K562 (cell line): ENCODE measurements at regions not wholly inside any gene's neighbourhood (a gene's known extent, or its start where the extent isn't known, plus 50 kb on each side); places are given as distances from the start of the nearest gene placed in this dataset.

Experiments used
- ATAC-seq: fragments of 200-7000 bp; cut with Tn5 transposase; 3 replicates; pipeline ENCODE4 v1.9.1; 2020; ENCODE audit warnings: moderate library complexity
- BruUV-seq: library from RNA; stranded (reverse); fragments of 400-500 nt; replicated peaks from 2 replicates; lab custom pipeline; 2021; lab: Mats Ljungman, UMichigan
- CTCF ChIA-PET: fragments of 300-600 bp; formaldehyde crosslinking; extraction: SDS; loops from one replicate; lab custom pipeline; 2021; ENCODE audit warnings: low intra/inter-chr PET ratio; lab: Yijun Ruan, JAX
- POLR2A ChIA-PET: fragments of 300-600, 350-650 bp; sonication (Branson Sonifier 250); formaldehyde crosslinking; extraction: SDS; loops from one replicate; lab custom pipeline; 2021; ENCODE audit warnings: antibody characterized with exemption, inconsistent platforms; lab: Yijun Ruan, JAX
- DNase-seq, 4 experiments: peaks; one replicate each; pipeline versions ENCODE4 v3.0.0 to v3.0.0-alpha.2; 2011 to 2018; ENCODE audit warnings: low spot score in 3 of 4, mixed read lengths in 3 of 4; ENCODE audit errors: extremely low read depth in 1 of 4
- FAIRE-seq: peaks from 2 replicates; lab custom pipeline; 2011; peaks lifted over from hg19 to GRCh38; lab: Jason Lieb, UNC
- H2AFZ ChIP-seq: 2 replicates; pipeline ENCODE4 v1.6.0; 2011; ENCODE audit warnings: low read depth, low read length, control low read depth, inconsistent platforms
- H3K27ac ChIP-seq: fragments of 200-600 bp; 3 replicates; pipeline ENCODE4 v1.8.0; 2011; ENCODE audit warnings: low read depth, mild to moderate bottlenecking, control low read depth, inconsistent platforms, low read length, moderate library complexity, mixed read lengths; ENCODE audit errors: extremely low read depth
- H3K27me3 ChIP-seq, 2 experiments: fragments of 300-600 bp in 1 of 2; 2 replicates in 1 of 2; 3 replicates in 1 of 2; pipeline versions ENCODE4 v1.6.0 to v1.8.0; 2011; ENCODE audit warnings: inconsistent platforms in 2 of 2, low read length in 2 of 2, mild to moderate bottlenecking in 1 of 2, mixed read lengths in 1 of 2, moderate library complexity in 1 of 2; ENCODE audit not compliant: control insufficient read depth in 2 of 2, insufficient read depth in 2 of 2
- H3K36me3 ChIP-seq: fragments of 300-600 bp; 3 replicates; pipeline ENCODE4 v1.8.0; 2011; ENCODE audit warnings: mild to moderate bottlenecking, low read length, inconsistent platforms; ENCODE audit not compliant: control insufficient read depth, insufficient read depth
- H3K4me1 ChIP-seq, 2 experiments: fragments of 200-600 bp in 1 of 2; replicated peaks in 1 of 2; 2 replicates in 1 of 2; 3 replicates in 1 of 2; pipeline versions ENCODE4 v1.5.1 to v1.8.0; 2011; ENCODE audit warnings: inconsistent platforms in 2 of 2, low read length in 2 of 2, mild to moderate bottlenecking in 1 of 2, mixed read lengths in 1 of 2, moderate library complexity in 1 of 2; ENCODE audit not compliant: control insufficient read depth in 2 of 2, insufficient read depth in 2 of 2
- H3K4me2 ChIP-seq: 2 replicates; pipeline ENCODE4 v1.6.1; 2011; ENCODE audit warnings: low read length, control low read depth, inconsistent platforms, mixed read lengths; ENCODE audit not compliant: insufficient read depth
- H3K4me3 ChIP-seq: fragments of 200-600 bp; sonication (generic), shearing (Covaris generic); 2 replicates; pipeline ENCODE4 v1.5.1; 2016; ENCODE audit warnings: control low read depth, inconsistent platforms
- H3K79me2 ChIP-seq: fragments of 200-600 bp; 3 replicates; pipeline ENCODE4 v1.8.0; 2011; ENCODE audit warnings: low read length, inconsistent platforms; ENCODE audit not compliant: control insufficient read depth, insufficient read depth
- H3K9ac ChIP-seq, 2 experiments: 2 replicates each; pipeline versions ENCODE4 v1.6.0 to v1.6.1; 2011; ENCODE audit warnings: low read depth in 2 of 2, low read length in 2 of 2, control low read depth in 1 of 2, inconsistent platforms in 1 of 2, mild to moderate bottlenecking in 1 of 2, mixed read lengths in 1 of 2; ENCODE audit not compliant: insufficient read depth in 1 of 2
- H3K9me1 ChIP-seq: one replicate; pipeline ENCODE4 v1.6.0; 2011; ENCODE audit warnings: inconsistent platforms, mild to moderate bottlenecking, low read length, moderate library complexity; ENCODE audit not compliant: control insufficient read depth, insufficient read depth
- H3K9me3 ChIP-seq: replicated peaks from 2 replicates; pipeline ENCODE4 v1.5.1; 2011; ENCODE audit warnings: low read depth, low read length, inconsistent platforms; ENCODE audit not compliant: control insufficient read depth, insufficient read depth
- H4K20me1 ChIP-seq: replicated peaks from 2 replicates; pipeline ENCODE4 v1.6.1; 2011; ENCODE audit warnings: low read length, inconsistent platforms, mixed read lengths; ENCODE audit not compliant: control insufficient read depth, insufficient read depth
- CEBPB ChIP-seq: fragments of 450-650 bp; IDR thresholded peaks from 2 replicates; pipeline ENCODE4 v1.6.1; 2016; ENCODE audit warnings: missing genetic modification characterization, missing compliant biosample characterization
- CHCHD3 ChIP-seq: fragments of 250-450 bp; sonication (Bioruptor Pico); IDR thresholded peaks from 2 replicates; pipeline ENCODE4 v2.1.2; 2022; ENCODE audit warnings: mild to moderate bottlenecking
- FUS ChIP-seq: fragments of 200-400 bp; formaldehyde crosslinking; optimal IDR thresholded peaks from 2 replicates; pipeline ENCODE3; 2017; ENCODE audit warnings: low read depth, low read length
- MECOM ChIP-seq: fragments of 250-450 bp; sonication (Bioruptor Pico); IDR thresholded peaks from 2 replicates; pipeline ENCODE4 v1.8.0; 2022; ENCODE audit warnings: inconsistent platforms
- NFE2L1 ChIP-seq: fragments of 450-650 bp; IDR thresholded peaks from 2 replicates; pipeline ENCODE4 v1.6.1; 2016; ENCODE audit warnings: missing genetic modification characterization, low read depth, mild to moderate bottlenecking, missing compliant biosample characterization, moderate library complexity, borderline replicate concordance
- PHB ChIP-seq: fragments of 250-450 bp; sonication (Bioruptor Pico); IDR thresholded peaks from 2 replicates; pipeline ENCODE4 v1.5.0; 2021
- PYGO2 ChIP-seq: fragments of 450-650 bp; IDR thresholded peaks from 2 replicates; pipeline ENCODE4 v1.6.1; 2016; ENCODE audit warnings: mild to moderate bottlenecking, missing genetic modification characterization, moderate library complexity, missing compliant biosample characterization
- SIRT6 ChIP-seq: IDR thresholded peaks from one replicate; pipeline ENCODE4 v1.6.1; 2012; ENCODE audit warnings: low read depth, mild to moderate bottlenecking, control low read depth, inconsistent platforms, low read length, moderate library complexity
- SMAD1 ChIP-seq: fragments of 150-350 bp; IDR thresholded peaks from 2 replicates; pipeline ENCODE4 v1.6.1; 2014; ENCODE audit warnings: low read length, low read depth; ENCODE audit not compliant: partially characterized antibody
- SMARCA5 ChIP-seq: fragments of 450-650 bp; IDR thresholded peaks from 2 replicates; pipeline ENCODE4 v1.6.1; 2016
- SRSF7 ChIP-seq: fragments of 200-400 bp; formaldehyde crosslinking; optimal IDR thresholded peaks from 2 replicates; pipeline ENCODE3; 2017; ENCODE audit warnings: mild to moderate bottlenecking, low read depth, low read length
- ZNF124 ChIP-seq: sonication (generic); formaldehyde crosslinking; IDR thresholded peaks from 2 replicates; pipeline ENCODE4 v1.8.1; 2022; ENCODE audit warnings: missing genetic modification reagents
- ZNF184 ChIP-seq: sonication (generic); formaldehyde crosslinking; IDR thresholded peaks from 2 replicates; pipeline ENCODE4 v1.5.0; 2020; ENCODE audit warnings: missing genetic modification reagents
- ZNF354B ChIP-seq: fragments of 250-450 bp; sonication (Bioruptor Pico); IDR thresholded peaks from 2 replicates; pipeline ENCODE4 v1.4.0; 2020
- WGBS: fragments of 100-300 bp; shearing (Covaris generic); methylation state at CpG from one replicate; pipeline ENCODE4 v1.1.6; 2016; ENCODE audit warnings: low coverage, mixed read lengths; ENCODE audit not compliant: insufficient coverage; ENCODE audit errors: missing lambda C conversion rate; 5-methylcytosine and 5-hydroxymethylcytosine counted together
- in situ Hi-C: fragments of 300-500 bp; cut with MboI; formaldehyde crosslinking; loops from 4 replicates; pipeline ENCODE4 v1.15.0; 2018; ENCODE audit warnings: inconsistent platforms, mixed read lengths
- intact Hi-C: fragments of 100-400 bp; cut with micrococcal nuclease; formaldehyde crosslinking; loops from 2 replicates; pipeline ENCODE4 v1.14.2; 2022
- TF ChIP-seq, protein P1 (sequence below): fragments of 250-450 bp; sonication (Bioruptor Pico); IDR thresholded peaks from 2 replicates; pipeline ENCODE4 v1.9.0; 2021; ENCODE audit warnings: mild to moderate bottlenecking
- TF ChIP-seq, protein P2 (sequence below): fragments of 150-350 bp; conservative IDR thresholded peaks from 2 replicates; pipeline ENCODE4 v1.6.1; 2014; ENCODE audit warnings: low read length
- TF ChIP-seq, protein P3 (sequence below): sonication (generic); formaldehyde crosslinking; IDR thresholded peaks from 2 replicates; pipeline ENCODE4 v1.8.0; 2022; ENCODE audit warnings: mild to moderate bottlenecking, missing genetic modification reagents
- TF ChIP-seq, protein P4 (sequence below), 2 experiments: fragments of 450-650 bp; IDR thresholded peaks; 2 replicates each; pipeline ENCODE4 v1.6.1; 2016

DNA sequence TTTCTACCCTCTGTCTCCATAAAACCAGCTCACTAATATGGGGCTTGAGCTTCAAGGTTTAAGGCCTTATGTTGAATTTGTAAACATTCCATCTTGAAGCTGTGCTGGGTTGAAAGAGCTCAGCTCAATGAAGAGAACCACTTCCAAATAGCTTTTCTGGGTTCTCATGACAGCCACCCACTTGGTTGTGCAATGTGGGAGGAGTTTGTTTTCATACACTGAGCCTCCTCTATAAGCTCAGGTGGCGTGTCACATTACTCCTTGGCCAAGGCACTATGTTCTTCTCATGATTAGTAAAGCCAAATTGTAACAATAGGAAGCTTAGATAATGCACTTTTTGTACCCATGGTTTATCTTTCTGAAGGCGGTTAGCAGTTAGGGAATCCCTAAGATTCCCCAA, 265.6 kb downstream of the PTEN start (continued):
- TF ChIP-seq, protein P1, sequence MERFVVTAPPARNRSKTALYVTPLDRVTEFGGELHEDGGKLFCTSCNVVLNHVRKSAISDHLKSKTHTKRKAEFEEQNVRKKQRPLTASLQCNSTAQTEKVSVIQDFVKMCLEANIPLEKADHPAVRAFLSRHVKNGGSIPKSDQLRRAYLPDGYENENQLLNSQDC (CRISPR knock-in tag): no peak
- no peak for TF ChIP-seq PYGO2 (tag)
- no peak for TF ChIP-seq FUS
- TF ChIP-seq, protein P2, sequence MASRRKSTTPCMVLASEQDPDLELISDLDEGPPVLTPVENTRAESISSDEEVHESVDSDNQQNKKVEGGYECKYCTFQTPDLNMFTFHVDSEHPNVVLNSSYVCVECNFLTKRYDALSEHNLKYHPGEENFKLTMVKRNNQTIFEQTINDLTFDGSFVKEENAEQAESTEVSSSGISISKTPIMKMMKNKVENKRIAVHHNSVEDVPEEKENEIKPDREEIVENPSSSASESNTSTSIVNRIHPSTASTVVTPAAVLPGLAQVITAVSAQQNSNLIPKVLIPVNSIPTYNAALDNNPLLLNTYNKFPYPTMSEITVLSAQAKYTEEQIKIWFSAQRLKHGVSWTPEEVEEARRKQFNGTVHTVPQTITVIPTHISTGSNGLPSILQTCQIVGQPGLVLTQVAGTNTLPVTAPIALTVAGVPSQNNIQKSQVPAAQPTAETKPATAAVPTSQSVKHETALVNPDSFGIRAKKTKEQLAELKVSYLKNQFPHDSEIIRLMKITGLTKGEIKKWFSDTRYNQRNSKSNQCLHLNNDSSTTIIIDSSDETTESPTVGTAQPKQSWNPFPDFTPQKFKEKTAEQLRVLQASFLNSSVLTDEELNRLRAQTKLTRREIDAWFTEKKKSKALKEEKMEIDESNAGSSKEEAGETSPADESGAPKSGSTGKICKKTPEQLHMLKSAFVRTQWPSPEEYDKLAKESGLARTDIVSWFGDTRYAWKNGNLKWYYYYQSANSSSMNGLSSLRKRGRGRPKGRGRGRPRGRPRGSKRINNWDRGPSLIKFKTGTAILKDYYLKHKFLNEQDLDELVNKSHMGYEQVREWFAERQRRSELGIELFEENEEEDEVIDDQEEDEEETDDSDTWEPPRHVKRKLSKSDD: no peak
- TF ChIP-seq SMARCA5: no peak

DNA sequence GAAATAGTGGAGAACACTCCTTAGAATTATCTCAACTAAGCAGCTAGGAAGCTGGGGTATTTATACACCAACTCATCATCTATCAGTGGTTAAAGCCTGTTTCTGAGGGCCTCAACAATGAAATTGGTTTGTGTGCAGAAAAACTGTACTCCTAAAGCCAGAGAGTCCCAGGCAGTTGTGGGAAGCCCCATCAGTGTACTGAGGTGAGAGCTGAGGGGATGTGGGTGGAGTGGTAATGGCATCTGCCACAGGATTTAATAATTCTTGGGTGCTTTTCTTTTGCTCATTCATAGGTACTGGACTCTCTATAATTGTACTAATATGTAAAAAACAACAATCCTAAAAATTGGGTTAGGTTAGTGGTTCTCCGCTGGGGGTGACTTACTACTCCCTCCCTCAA, 267.5 kb downstream of the PTEN start:
- in situ Hi-C loops: no loop called here
- Histone ChIP-seq H3K9me1 (no peaks in the 10 kb centered on the region), H3K4me1 (no peaks in the 10 kb centered on the region), H3K9ac (no peak overlapping the region), H2AFZ (no peak overlapping the region), H3K79me2 (no peaks in the 10 kb centered on the region), H3K36me3 (no peaks in the 10 kb centered on the region), H3K4me3 (no peak overlapping the region), H4K20me1 (no peaks in the 10 kb centered on the region), H3K27ac (no peak overlapping the region), H3K9me3 (no peaks in the 10 kb centered on the region), H3K4me2 (no peak overlapping the region), H3K27me3 (no peaks in the 10 kb centered on the region)
- no TSS peak for BruUV-seq
- ChIA-PET POLR2A (no interaction called here), CTCF (no interaction called here)
- intact Hi-C loops: no loop called here
- FAIRE-seq (no peak), DNase-seq (no peak), ATAC-seq (no peak)
- 13% methylated on average over 1 of the region's 1 CpG for WGBS
- TF ChIP-seq CHCHD3 (CRISPR knock-in tag): no peak
- TF ChIP-seq ZNF354B: no peak
- TF ChIP-seq ZNF124: no peak
- no peak for TF ChIP-seq PHB
- no peak for TF ChIP-seq ZNF184
- TF ChIP-seq, protein P3, sequence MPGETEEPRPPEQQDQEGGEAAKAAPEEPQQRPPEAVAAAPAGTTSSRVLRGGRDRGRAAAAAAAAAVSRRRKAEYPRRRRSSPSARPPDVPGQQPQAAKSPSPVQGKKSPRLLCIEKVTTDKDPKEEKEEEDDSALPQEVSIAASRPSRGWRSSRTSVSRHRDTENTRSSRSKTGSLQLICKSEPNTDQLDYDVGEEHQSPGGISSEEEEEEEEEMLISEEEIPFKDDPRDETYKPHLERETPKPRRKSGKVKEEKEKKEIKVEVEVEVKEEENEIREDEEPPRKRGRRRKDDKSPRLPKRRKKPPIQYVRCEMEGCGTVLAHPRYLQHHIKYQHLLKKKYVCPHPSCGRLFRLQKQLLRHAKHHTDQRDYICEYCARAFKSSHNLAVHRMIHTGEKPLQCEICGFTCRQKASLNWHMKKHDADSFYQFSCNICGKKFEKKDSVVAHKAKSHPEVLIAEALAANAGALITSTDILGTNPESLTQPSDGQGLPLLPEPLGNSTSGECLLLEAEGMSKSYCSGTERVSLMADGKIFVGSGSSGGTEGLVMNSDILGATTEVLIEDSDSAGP: no peak
- no peak for TF ChIP-seq SMAD1
- TF ChIP-seq SRSF7: no peak
- no peak for TF ChIP-seq MECOM (CRISPR knock-in tag)
- TF ChIP-seq, protein P4, sequence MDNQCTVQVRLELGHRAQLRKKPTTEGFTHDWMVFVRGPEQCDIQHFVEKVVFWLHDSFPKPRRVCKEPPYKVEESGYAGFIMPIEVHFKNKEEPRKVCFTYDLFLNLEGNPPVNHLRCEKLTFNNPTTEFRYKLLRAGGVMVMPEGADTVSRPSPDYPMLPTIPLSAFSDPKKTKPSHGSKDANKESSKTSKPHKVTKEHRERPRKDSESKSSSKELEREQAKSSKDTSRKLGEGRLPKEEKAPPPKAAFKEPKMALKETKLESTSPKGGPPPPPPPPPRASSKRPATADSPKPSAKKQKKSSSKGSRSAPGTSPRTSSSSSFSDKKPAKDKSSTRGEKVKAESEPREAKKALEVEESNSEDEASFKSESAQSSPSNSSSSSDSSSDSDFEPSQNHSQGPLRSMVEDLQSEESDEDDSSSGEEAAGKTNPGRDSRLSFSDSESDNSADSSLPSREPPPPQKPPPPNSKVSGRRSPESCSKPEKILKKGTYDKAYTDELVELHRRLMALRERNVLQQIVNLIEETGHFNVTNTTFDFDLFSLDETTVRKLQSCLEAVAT (IDR thresholded peaks at IDR 0.05): no peak
- TF ChIP-seq SIRT6: no peak
- no peak for TF ChIP-seq CEBPB (tag)
- TF ChIP-seq NFE2L1: no peak
